SK-N-SH treated with all-trans-retinoic acid at 6 μM for 48 hours (cell line): ENCODE measurements at regions not wholly inside any gene's neighbourhood (a gene's known extent, or its start where the extent isn't known, plus 50 kb on each side); places are given as distances from the start of the nearest gene placed in this dataset.

Source experiments
- GLIS3 ChIP-seq: fragments of 250-450 bp; sonication (Bioruptor Pico); IDR thresholded peaks from 2 replicates; pipeline ENCODE4 v1.5.0; 2020; ENCODE audit warnings: mild to moderate bottlenecking, moderate library complexity
- ISL1 ChIP-seq: fragments of 250-450 bp; sonication (Bioruptor Pico); IDR thresholded peaks from 2 replicates; pipeline ENCODE4 v2.1.2; 2022; ENCODE audit warnings: mild to moderate bottlenecking, moderate library complexity
- OSR1 ChIP-seq: fragments of 250-450 bp; sonication (Bioruptor Pico); IDR thresholded peaks from 2 replicates; pipeline ENCODE4 v1.8.0; 2022; ENCODE audit warnings: moderate library complexity, mild to moderate bottlenecking, inconsistent platforms
- POU6F1 ChIP-seq: fragments of 250-450 bp; sonication (Bioruptor Pico); IDR thresholded peaks from 2 replicates; pipeline ENCODE4 v1.8.0; 2021; ENCODE audit warnings: low read depth, mild to moderate bottlenecking, moderate library complexity, borderline replicate concordance
- PPARA ChIP-seq: fragments of 250-450 bp; sonication (Bioruptor Pico); IDR thresholded peaks from 2 replicates; pipeline ENCODE4 v1.5.0; 2020; ENCODE audit warnings: mild to moderate bottlenecking, borderline replicate concordance
- TCF4 ChIP-seq: fragments of 250-450 bp; sonication (Bioruptor Pico); IDR thresholded peaks from 2 replicates; pipeline ENCODE4 v1.8.0; 2021; ENCODE audit warnings: mild to moderate bottlenecking, moderate library complexity, borderline replicate concordance
- ZFP3 ChIP-seq: fragments of 250-450 bp; sonication (Bioruptor Pico); IDR thresholded peaks from 2 replicates; pipeline ENCODE4 v1.5.0; 2020; ENCODE audit warnings: mild to moderate bottlenecking, moderate library complexity
- ZFP30 ChIP-seq: fragments of 450-650 bp; formaldehyde crosslinking; IDR thresholded peaks from 2 replicates; pipeline ENCODE4 v1.5.0; 2022; ENCODE audit warnings: mild to moderate bottlenecking, moderate library complexity
- TF ChIP-seq, protein P1 (sequence below): fragments of 250-450 bp; sonication (Bioruptor Pico); IDR thresholded peaks from 2 replicates; pipeline ENCODE4 v1.5.1; 2020; ENCODE audit warnings: low read depth, mild to moderate bottlenecking, moderate library complexity
- TF ChIP-seq, protein P2 (sequence below): fragments of 250-450 bp; sonication (Bioruptor Pico); IDR thresholded peaks from 2 replicates; pipeline ENCODE4 v1.8.0; 2020; ENCODE audit warnings: mild to moderate bottlenecking, moderate library complexity, borderline replicate concordance
- TF ChIP-seq, protein P3 (sequence below): fragments of 250-450 bp; sonication (Bioruptor Pico); IDR thresholded peaks from 2 replicates; pipeline ENCODE4 v1.5.0; 2020; ENCODE audit warnings: mild to moderate bottlenecking, moderate library complexity

DNA sequence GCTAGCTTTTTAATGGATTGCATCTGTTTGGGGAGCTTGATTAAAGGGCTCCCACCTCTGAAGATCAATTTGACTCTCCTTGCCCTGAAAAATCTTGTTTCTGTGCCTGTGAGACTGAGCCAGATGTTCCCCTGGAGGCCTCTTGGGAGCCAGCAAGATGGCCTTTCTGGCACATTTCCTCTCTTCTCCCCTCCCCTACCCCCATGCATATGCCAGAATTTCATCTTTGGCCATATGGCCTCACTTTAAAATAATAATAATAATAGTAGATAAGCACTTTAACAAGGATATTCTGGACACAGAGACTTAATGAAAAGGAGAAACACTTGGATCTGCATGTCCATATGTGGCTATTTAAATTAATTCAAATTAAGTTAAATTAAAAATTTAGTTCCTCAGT is 144.1 kb upstream of the CES5A start:
- TF ChIP-seq OSR1 (CRISPR knock-in tag), result no peak
- TF ChIP-seq ZFP30 (CRISPR knock-in tag), result no peak
- no peak for TF ChIP-seq ISL1
- no peak for TF ChIP-seq ZFP3 (CRISPR knock-in tag)
- peak; percentile 78 for TF ChIP-seq TCF4 (CRISPR knock-in tag)
- TF ChIP-seq, protein P1, sequence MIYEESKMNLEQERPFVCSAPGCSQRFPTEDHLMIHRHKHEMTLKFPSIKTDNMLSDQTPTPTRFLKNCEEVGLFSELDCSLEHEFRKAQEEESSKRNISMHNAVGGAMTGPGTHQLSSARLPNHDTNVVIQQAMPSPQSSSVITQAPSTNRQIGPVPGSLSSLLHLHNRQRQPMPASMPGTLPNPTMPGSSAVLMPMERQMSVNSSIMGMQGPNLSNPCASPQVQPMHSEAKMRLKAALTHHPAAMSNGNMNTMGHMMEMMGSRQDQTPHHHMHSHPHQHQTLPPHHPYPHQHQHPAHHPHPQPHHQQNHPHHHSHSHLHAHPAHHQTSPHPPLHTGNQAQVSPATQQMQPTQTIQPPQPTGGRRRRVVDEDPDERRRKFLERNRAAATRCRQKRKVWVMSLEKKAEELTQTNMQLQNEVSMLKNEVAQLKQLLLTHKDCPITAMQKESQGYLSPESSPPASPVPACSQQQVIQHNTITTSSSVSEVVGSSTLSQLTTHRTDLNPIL (CRISPR knock-in tag), result no peak
- TF ChIP-seq PPARA (CRISPR knock-in tag), result no peak
- TF ChIP-seq, protein P2, sequence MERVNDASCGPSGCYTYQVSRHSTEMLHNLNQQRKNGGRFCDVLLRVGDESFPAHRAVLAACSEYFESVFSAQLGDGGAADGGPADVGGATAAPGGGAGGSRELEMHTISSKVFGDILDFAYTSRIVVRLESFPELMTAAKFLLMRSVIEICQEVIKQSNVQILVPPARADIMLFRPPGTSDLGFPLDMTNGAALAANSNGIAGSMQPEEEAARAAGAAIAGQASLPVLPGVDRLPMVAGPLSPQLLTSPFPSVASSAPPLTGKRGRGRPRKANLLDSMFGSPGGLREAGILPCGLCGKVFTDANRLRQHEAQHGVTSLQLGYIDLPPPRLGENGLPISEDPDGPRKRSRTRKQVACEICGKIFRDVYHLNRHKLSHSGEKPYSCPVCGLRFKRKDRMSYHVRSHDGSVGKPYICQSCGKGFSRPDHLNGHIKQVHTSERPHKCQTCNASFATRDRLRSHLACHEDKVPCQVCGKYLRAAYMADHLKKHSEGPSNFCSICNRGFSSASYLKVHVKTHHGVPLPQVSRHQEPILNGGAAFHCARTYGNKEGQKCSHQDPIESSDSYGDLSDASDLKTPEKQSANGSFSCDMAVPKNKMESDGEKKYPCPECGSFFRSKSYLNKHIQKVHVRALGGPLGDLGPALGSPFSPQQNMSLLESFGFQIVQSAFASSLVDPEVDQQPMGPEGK (CRISPR knock-in tag), result no peak
- TF ChIP-seq, protein P3, sequence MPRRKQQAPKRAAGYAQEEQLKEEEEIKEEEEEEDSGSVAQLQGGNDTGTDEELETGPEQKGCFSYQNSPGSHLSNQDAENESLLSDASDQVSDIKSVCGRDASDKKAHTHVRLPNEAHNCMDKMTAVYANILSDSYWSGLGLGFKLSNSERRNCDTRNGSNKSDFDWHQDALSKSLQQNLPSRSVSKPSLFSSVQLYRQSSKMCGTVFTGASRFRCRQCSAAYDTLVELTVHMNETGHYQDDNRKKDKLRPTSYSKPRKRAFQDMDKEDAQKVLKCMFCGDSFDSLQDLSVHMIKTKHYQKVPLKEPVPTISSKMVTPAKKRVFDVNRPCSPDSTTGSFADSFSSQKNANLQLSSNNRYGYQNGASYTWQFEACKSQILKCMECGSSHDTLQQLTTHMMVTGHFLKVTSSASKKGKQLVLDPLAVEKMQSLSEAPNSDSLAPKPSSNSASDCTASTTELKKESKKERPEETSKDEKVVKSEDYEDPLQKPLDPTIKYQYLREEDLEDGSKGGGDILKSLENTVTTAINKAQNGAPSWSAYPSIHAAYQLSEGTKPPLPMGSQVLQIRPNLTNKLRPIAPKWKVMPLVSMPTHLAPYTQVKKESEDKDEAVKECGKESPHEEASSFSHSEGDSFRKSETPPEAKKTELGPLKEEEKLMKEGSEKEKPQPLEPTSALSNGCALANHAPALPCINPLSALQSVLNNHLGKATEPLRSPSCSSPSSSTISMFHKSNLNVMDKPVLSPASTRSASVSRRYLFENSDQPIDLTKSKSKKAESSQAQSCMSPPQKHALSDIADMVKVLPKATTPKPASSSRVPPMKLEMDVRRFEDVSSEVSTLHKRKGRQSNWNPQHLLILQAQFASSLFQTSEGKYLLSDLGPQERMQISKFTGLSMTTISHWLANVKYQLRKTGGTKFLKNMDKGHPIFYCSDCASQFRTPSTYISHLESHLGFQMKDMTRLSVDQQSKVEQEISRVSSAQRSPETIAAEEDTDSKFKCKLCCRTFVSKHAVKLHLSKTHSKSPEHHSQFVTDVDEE, result no peak
- TF ChIP-seq POU6F1 (CRISPR knock-in tag), result no peak
- no peak for TF ChIP-seq GLIS3 (CRISPR knock-in tag)
